KMS-11 (cell line): ENCODE measurements at regions not wholly inside any gene's neighbourhood (a gene's known extent, or its start where the extent isn't known, plus 50 kb on each side); places are given as distances from the start of the nearest gene placed in this dataset.

ENCODE experiments used
- H2AFZ ChIP-seq: fragments of 200-600 bp; sonication (generic); 2 replicates; pipeline ENCODE4 v1.6.1; 2016; ENCODE audit warnings: antibody characterized with exemption, mixed run types, low read depth
- H3K27ac ChIP-seq: fragments of 200-600 bp; sonication (generic); 2 replicates; pipeline ENCODE4 v1.6.1; 2016; ENCODE audit warnings: mild to moderate bottlenecking, mixed run types
- H3K27me3 ChIP-seq: fragments of 200-600 bp; sonication (generic); 2 replicates; pipeline ENCODE4 v1.6.1; 2017; ENCODE audit warnings: mild to moderate bottlenecking, low read depth, mixed run types, moderate library complexity; ENCODE audit not compliant: insufficient read depth
- H3K36me3 ChIP-seq: fragments of 200-600 bp; sonication (generic); 2 replicates; pipeline ENCODE4 v1.6.1; 2017; ENCODE audit warnings: mild to moderate bottlenecking, mixed run types; ENCODE audit not compliant: insufficient read depth
- H3K4me1 ChIP-seq: fragments of 200-600 bp; sonication (generic); 2 replicates; pipeline ENCODE4 v1.6.1; 2016; ENCODE audit warnings: mild to moderate bottlenecking, low read depth, mixed run types; ENCODE audit not compliant: poor library complexity, severe bottlenecking
- H3K4me2 ChIP-seq: fragments of 200-600 bp; sonication (generic); 2 replicates; pipeline ENCODE4 v1.7.0; 2016; ENCODE audit warnings: mild to moderate bottlenecking, mixed run types
- H3K4me3 ChIP-seq: fragments of 200-600 bp; sonication (generic); IDR thresholded peaks from 2 replicates; pipeline ENCODE4 v1.6.1; 2017; ENCODE audit warnings: low read depth, low read length, mixed read lengths; ENCODE audit not compliant: insufficient read depth
- H3K79me2 ChIP-seq: fragments of 200-600 bp; sonication (generic); 2 replicates; pipeline ENCODE4 v1.6.1; 2016; ENCODE audit warnings: low read depth, mixed run types; ENCODE audit not compliant: insufficient read depth
- H3K9ac ChIP-seq: fragments of 200-600 bp; sonication (generic); 2 replicates; pipeline ENCODE4 v1.6.1; 2016; ENCODE audit warnings: mild to moderate bottlenecking, mixed run types
- H4K20me1 ChIP-seq: fragments of 200-600 bp; sonication (generic); 2 replicates; pipeline ENCODE4 v1.6.1; 2016; ENCODE audit warnings: mild to moderate bottlenecking, mixed run types; ENCODE audit not compliant: insufficient read depth
- TF ChIP-seq, protein P1 (sequence below): fragments of 200-600 bp; sonication (generic); conservative IDR thresholded peaks from 2 replicates; pipeline ENCODE4 v1.6.1; 2017; ENCODE audit warnings: low read depth, mild to moderate bottlenecking, antibody characterized with exemption, low read length, moderate library complexity, mixed read lengths

DNA sequence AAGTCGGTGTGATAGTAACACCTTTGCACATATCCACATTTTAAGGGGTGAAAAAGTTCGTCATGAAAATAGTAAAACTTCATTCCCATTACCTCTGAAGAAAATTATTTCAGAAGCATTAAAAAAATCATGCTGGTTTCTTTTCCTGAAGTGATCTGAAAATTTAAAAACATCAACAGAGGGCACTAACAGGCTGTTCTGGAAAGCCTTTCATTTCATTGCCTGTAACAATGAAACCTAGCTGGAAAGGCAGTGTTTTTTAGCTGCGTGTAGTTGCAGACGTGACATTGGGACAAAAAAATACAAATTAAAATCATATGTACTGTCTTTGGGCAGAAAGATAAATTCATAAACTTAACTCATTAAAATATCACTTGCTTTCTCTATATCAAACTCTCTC, 993.8 kb downstream of the GBE1 start:
- Histone ChIP-seq H3K9ac (no peak overlapping the region), H3K27me3 (no peaks in the 10 kb centered on the region), H3K27ac (no peak overlapping the region), H2AFZ (no peak overlapping the region), H4K20me1 (no peaks in the 10 kb centered on the region), H3K4me2 (no peak overlapping the region), H3K4me3 (no peak overlapping the region), H3K36me3 (no peaks in the 10 kb centered on the region), H3K4me1 (no peaks in the 10 kb centered on the region), H3K79me2 (no peaks in the 10 kb centered on the region)
- TF ChIP-seq, protein P1, sequence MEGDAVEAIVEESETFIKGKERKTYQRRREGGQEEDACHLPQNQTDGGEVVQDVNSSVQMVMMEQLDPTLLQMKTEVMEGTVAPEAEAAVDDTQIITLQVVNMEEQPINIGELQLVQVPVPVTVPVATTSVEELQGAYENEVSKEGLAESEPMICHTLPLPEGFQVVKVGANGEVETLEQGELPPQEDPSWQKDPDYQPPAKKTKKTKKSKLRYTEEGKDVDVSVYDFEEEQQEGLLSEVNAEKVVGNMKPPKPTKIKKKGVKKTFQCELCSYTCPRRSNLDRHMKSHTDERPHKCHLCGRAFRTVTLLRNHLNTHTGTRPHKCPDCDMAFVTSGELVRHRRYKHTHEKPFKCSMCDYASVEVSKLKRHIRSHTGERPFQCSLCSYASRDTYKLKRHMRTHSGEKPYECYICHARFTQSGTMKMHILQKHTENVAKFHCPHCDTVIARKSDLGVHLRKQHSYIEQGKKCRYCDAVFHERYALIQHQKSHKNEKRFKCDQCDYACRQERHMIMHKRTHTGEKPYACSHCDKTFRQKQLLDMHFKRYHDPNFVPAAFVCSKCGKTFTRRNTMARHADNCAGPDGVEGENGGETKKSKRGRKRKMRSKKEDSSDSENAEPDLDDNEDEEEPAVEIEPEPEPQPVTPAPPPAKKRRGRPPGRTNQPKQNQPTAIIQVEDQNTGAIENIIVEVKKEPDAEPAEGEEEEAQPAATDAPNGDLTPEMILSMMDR = no peak

DNA sequence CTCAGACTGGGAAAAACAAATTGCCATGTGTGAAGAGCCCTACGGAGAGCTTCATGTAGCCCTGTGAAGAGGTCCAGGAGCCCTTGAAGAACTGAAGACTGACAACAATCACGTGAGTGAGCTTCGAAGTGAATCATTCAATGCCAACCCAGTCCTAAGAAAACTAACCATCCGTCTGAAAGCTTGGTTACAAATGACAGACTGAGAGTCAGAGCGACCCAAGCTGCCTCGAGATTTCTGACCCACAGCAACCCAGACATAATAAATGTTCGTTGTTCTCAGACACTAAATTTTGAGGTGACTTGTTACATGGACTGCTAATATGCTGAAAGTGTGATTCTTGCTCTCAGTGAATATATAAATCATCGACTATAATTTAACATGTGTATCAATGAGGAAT, 987.2 kb upstream of the ROBO1 start:
- TF ChIP-seq, protein P1 = no peak
- Histone ChIP-seq H3K9ac (no peak overlapping the region), H3K27ac (no peak overlapping the region), H3K79me2 (no peaks in the 10 kb centered on the region), H3K4me1 (no peaks in the 10 kb centered on the region), H3K4me2 (no peak overlapping the region), H4K20me1 (no peaks in the 10 kb centered on the region), H3K27me3 (no peaks in the 10 kb centered on the region), H2AFZ (no peak overlapping the region), H3K4me3 (no peak overlapping the region), H3K36me3 (no peaks in the 10 kb centered on the region)

DNA sequence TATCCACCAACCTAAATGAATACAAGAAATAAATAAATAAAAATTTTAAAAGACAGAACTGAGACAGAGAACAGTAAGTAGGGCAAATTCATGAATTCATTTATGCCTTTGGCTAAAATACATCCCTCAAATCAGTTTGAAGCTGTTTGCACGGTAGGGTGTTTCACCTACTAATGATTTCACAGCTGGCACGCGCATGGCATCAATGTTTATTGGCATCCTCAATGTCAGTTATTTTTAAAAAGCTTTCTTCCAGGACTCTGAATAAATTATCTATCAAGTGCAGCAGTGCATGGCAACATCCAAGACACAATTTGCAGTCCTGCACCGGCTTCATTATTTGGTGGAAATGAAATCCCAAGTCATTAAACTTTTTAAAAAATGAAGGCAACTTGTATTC, 985.2 kb upstream of the ROBO1 start:
- H3K79me2 ChIP-seq = no peaks in the 10 kb centered on the region
- TF ChIP-seq, protein P1 = no peak
- H3K9ac ChIP-seq = no peak overlapping the region
- no peaks in the 10 kb centered on the region for H3K27me3 ChIP-seq
- no peak overlapping the region for H2AFZ ChIP-seq
- H3K4me2 ChIP-seq = no peak overlapping the region
- H3K4me3 ChIP-seq = no peak overlapping the region
- no peaks in the 10 kb centered on the region for H3K36me3 ChIP-seq
- H3K27ac ChIP-seq = no peak overlapping the region
- H4K20me1 ChIP-seq = no peaks in the 10 kb centered on the region
- no peaks in the 10 kb centered on the region for H3K4me1 ChIP-seq

DNA sequence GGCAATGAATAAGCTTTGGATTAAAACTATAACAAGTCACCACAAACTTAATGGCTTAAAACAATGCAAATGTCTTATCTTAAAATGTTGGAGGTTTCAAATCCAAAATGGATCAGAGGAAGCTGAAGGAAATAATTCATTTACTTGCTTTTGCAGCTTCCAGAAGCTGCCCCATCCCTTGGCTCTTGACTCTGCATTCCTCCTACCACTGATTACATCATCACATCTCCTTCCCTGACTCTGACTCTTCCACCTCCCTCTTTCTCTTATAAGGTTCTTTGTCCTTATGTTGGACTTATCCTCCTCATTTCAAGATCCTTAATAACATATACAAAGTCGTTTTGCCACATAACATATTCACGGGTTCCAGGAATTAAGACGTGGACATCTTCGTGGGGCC, 982.8 kb upstream of the ROBO1 start:
- no peaks in the 10 kb centered on the region for H3K36me3 ChIP-seq
- no peak overlapping the region for H2AFZ ChIP-seq
- TF ChIP-seq, protein P1 = no peak
- no peak overlapping the region for H3K9ac ChIP-seq
- no peaks in the 10 kb centered on the region for H3K27me3 ChIP-seq
- H3K4me2 ChIP-seq = no peak overlapping the region
- H4K20me1 ChIP-seq = no peaks in the 10 kb centered on the region
- no peak overlapping the region for H3K27ac ChIP-seq
- no peaks in the 10 kb centered on the region for H3K4me1 ChIP-seq
- H3K79me2 ChIP-seq = no peaks in the 10 kb centered on the region
- H3K4me3 ChIP-seq = no peak overlapping the region

DNA sequence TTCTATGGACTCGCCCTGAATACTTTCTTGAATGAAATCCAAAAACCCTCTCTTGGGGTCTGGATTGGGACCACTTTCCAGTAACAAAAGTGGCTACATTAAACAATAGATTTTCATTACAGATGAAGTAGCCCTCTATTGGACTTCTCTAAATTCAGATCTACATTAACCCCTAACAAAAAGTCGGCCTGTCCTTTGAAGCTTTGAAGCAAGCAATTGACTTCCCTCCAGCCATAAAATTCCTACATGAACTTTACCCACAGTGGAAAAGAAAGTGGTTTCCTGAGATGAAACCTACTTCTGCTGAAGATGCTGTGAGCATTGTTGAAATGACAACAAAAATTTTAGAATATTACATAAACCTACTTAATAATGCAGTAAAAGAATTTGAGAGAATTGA, 967.1 kb upstream of the ROBO1 start:
- Histone ChIP-seq H3K9ac (no peak overlapping the region), H3K4me1 (no peaks in the 10 kb centered on the region)
- TF ChIP-seq, protein P1 = no peak

More for the DNA sequence above, 967.1 kb upstream of the ROBO1 start:
- Histone ChIP-seq H3K4me3 (no peak overlapping the region), H3K79me2 (no peaks in the 10 kb centered on the region), H4K20me1 (no peaks in the 10 kb centered on the region), H3K27me3 (no peaks in the 10 kb centered on the region), H3K4me2 (no peak overlapping the region), H3K36me3 (no peaks in the 10 kb centered on the region), H3K27ac (no peak overlapping the region), H2AFZ (no peak overlapping the region)
